K562 (cell line): ENCODE measurements at regions not wholly inside any gene's neighbourhood (a gene's known extent, or its start where the extent isn't known, plus 50 kb on each side); places are given as distances from the start of the nearest gene placed in this dataset.

Experiments used
- ATAC-seq: fragments of 200-7000 bp; cut with Tn5 transposase; 3 replicates; pipeline ENCODE4 v1.9.1; 2020; ENCODE audit warnings: moderate library complexity
- BruUV-seq: library from RNA; stranded (reverse); fragments of 400-500 nt; replicated peaks from 2 replicates; lab custom pipeline; 2021; lab: Mats Ljungman, UMichigan
- CTCF ChIA-PET: fragments of 300-600 bp; formaldehyde crosslinking; extraction: SDS; loops from one replicate; lab custom pipeline; 2021; ENCODE audit warnings: low intra/inter-chr PET ratio; lab: Yijun Ruan, JAX
- POLR2A ChIA-PET: fragments of 300-600, 350-650 bp; sonication (Branson Sonifier 250); formaldehyde crosslinking; extraction: SDS; loops from one replicate; lab custom pipeline; 2021; ENCODE audit warnings: antibody characterized with exemption, inconsistent platforms; lab: Yijun Ruan, JAX
- DNase-seq, 4 experiments: peaks; one replicate each; pipeline versions ENCODE4 v3.0.0 to v3.0.0-alpha.2; 2011 to 2018; ENCODE audit warnings: low spot score in 3 of 4, mixed read lengths in 3 of 4; ENCODE audit errors: extremely low read depth in 1 of 4
- FAIRE-seq: peaks from 2 replicates; lab custom pipeline; 2011; peaks lifted over from hg19 to GRCh38; lab: Jason Lieb, UNC
- H2AFZ ChIP-seq: 2 replicates; pipeline ENCODE4 v1.6.0; 2011; ENCODE audit warnings: low read depth, low read length, control low read depth, inconsistent platforms
- H3K27ac ChIP-seq: fragments of 200-600 bp; 3 replicates; pipeline ENCODE4 v1.8.0; 2011; ENCODE audit warnings: low read depth, mild to moderate bottlenecking, control low read depth, inconsistent platforms, low read length, moderate library complexity, mixed read lengths; ENCODE audit errors: extremely low read depth
- H3K27me3 ChIP-seq, 2 experiments: fragments of 300-600 bp in 1 of 2; 2 replicates in 1 of 2; 3 replicates in 1 of 2; pipeline versions ENCODE4 v1.6.0 to v1.8.0; 2011; ENCODE audit warnings: inconsistent platforms in 2 of 2, low read length in 2 of 2, mild to moderate bottlenecking in 1 of 2, mixed read lengths in 1 of 2, moderate library complexity in 1 of 2; ENCODE audit not compliant: control insufficient read depth in 2 of 2, insufficient read depth in 2 of 2
- H3K36me3 ChIP-seq: fragments of 300-600 bp; 3 replicates; pipeline ENCODE4 v1.8.0; 2011; ENCODE audit warnings: mild to moderate bottlenecking, low read length, inconsistent platforms; ENCODE audit not compliant: control insufficient read depth, insufficient read depth
- H3K4me1 ChIP-seq, 2 experiments: fragments of 200-600 bp in 1 of 2; replicated peaks in 1 of 2; 2 replicates in 1 of 2; 3 replicates in 1 of 2; pipeline versions ENCODE4 v1.5.1 to v1.8.0; 2011; ENCODE audit warnings: inconsistent platforms in 2 of 2, low read length in 2 of 2, mild to moderate bottlenecking in 1 of 2, mixed read lengths in 1 of 2, moderate library complexity in 1 of 2; ENCODE audit not compliant: control insufficient read depth in 2 of 2, insufficient read depth in 2 of 2
- H3K4me2 ChIP-seq: 2 replicates; pipeline ENCODE4 v1.6.1; 2011; ENCODE audit warnings: low read length, control low read depth, inconsistent platforms, mixed read lengths; ENCODE audit not compliant: insufficient read depth
- H3K4me3 ChIP-seq: fragments of 200-600 bp; sonication (generic), shearing (Covaris generic); 2 replicates; pipeline ENCODE4 v1.5.1; 2016; ENCODE audit warnings: control low read depth, inconsistent platforms
- H3K79me2 ChIP-seq: fragments of 200-600 bp; 3 replicates; pipeline ENCODE4 v1.8.0; 2011; ENCODE audit warnings: low read length, inconsistent platforms; ENCODE audit not compliant: control insufficient read depth, insufficient read depth
- H3K9ac ChIP-seq, 2 experiments: 2 replicates each; pipeline versions ENCODE4 v1.6.0 to v1.6.1; 2011; ENCODE audit warnings: low read depth in 2 of 2, low read length in 2 of 2, control low read depth in 1 of 2, inconsistent platforms in 1 of 2, mild to moderate bottlenecking in 1 of 2, mixed read lengths in 1 of 2; ENCODE audit not compliant: insufficient read depth in 1 of 2
- H3K9me1 ChIP-seq: one replicate; pipeline ENCODE4 v1.6.0; 2011; ENCODE audit warnings: inconsistent platforms, mild to moderate bottlenecking, low read length, moderate library complexity; ENCODE audit not compliant: control insufficient read depth, insufficient read depth
- H3K9me3 ChIP-seq: replicated peaks from 2 replicates; pipeline ENCODE4 v1.5.1; 2011; ENCODE audit warnings: low read depth, low read length, inconsistent platforms; ENCODE audit not compliant: control insufficient read depth, insufficient read depth
- H4K20me1 ChIP-seq: replicated peaks from 2 replicates; pipeline ENCODE4 v1.6.1; 2011; ENCODE audit warnings: low read length, inconsistent platforms, mixed read lengths; ENCODE audit not compliant: control insufficient read depth, insufficient read depth
- E2F5 ChIP-seq: sonication (generic); formaldehyde crosslinking; IDR thresholded peaks from 2 replicates; pipeline ENCODE4 v1.8.0; 2022; ENCODE audit warnings: mild to moderate bottlenecking, missing genetic modification reagents
- HCFC1 ChIP-seq: IDR thresholded peaks from 2 replicates; pipeline ENCODE4 v1.6.1; 2012; ENCODE audit warnings: low read depth, low read length, improper control_type of control experiment
- MXI1 ChIP-seq: IDR thresholded peaks from 2 replicates; pipeline ENCODE4 v1.6.1; 2011; ENCODE audit warnings: low read depth, mild to moderate bottlenecking, improper control_type of control experiment, low read length
- RUNX1 ChIP-seq: sonication (generic); IDR thresholded peaks from 2 replicates; pipeline ENCODE4 v1.6.1; 2016; ENCODE audit warnings: antibody characterized with exemption, low read depth
- SRF ChIP-seq, 2 experiments: fragments of 250-450, 450-650 bp in 1 of 2; sonication (Bioruptor Pico) in 1 of 2; sonication (generic) in 1 of 2; formaldehyde crosslinking; IDR thresholded peaks; 2 replicates each; pipeline versions ENCODE4 v1.5.0 to v1.5.1; 2020 to 2022; ENCODE audit warnings: mild to moderate bottlenecking in 1 of 2, missing genetic modification reagents in 1 of 2
- ZNF134 ChIP-seq: fragments of 250-450 bp; sonication (Bioruptor Pico); conservative IDR thresholded peaks from 2 replicates; pipeline ENCODE4 v1.4.0; 2020
- ZNF212 ChIP-seq: fragments of 450-650 bp; formaldehyde crosslinking; IDR thresholded peaks from 2 replicates; pipeline ENCODE4 v1.4.0; 2020; ENCODE audit warnings: mild to moderate bottlenecking
- in situ Hi-C: fragments of 300-500 bp; cut with MboI; formaldehyde crosslinking; loops from 4 replicates; pipeline ENCODE4 v1.15.0; 2018; ENCODE audit warnings: inconsistent platforms, mixed read lengths
- intact Hi-C: fragments of 100-400 bp; cut with micrococcal nuclease; formaldehyde crosslinking; loops from 2 replicates; pipeline ENCODE4 v1.14.2; 2022

- TF ChIP-seq ZNF212 (CRISPR knock-in tag) = no peak
- no peak for TF ChIP-seq SRF (CRISPR knock-in tag; IDR thresholded peaks at IDR 0.05)
Observed at GRCh38 chr3:106048946-106049481, 180.2 kb upstream of the CBLB start (continued).

GRCh38 chr3:106049821-106050220 is 181.0 kb upstream of the CBLB start:
- in situ Hi-C loops (no loop called here), intact Hi-C loops (no loop called here)
- ChIA-PET CTCF (no interaction called here), POLR2A (no interaction called here)
- no peak overlapping the region for H3K27ac ChIP-seq
- no peaks in the 10 kb centered on the region for H3K79me2 ChIP-seq
- ATAC-seq (no peak), DNase-seq (no peak), FAIRE-seq (no peak)
- no peaks in the 10 kb centered on the region for H3K36me3 ChIP-seq
- no peak overlapping the region for H3K4me2 ChIP-seq
- no TSS peak for BruUV-seq
- no peaks in the 10 kb centered on the region for H3K9me3 ChIP-seq
- H3K9me1 ChIP-seq = no peaks in the 10 kb centered on the region
- H3K27me3 ChIP-seq = no peaks in the 10 kb centered on the region
- no peaks in the 10 kb centered on the region for H3K4me1 ChIP-seq
- no peak overlapping the region for H2AFZ ChIP-seq
- no peaks in the 10 kb centered on the region for H4K20me1 ChIP-seq
- TF ChIP-seq MXI1 (no peak), E2F5 (no peak), ZNF134 (CRISPR knock-in tag) (no peak), RUNX1 (no peak), HCFC1 (no peak)
- H3K4me3 ChIP-seq = no peak overlapping the region
- no peak overlapping the region for H3K9ac ChIP-seq
